NB4 (cell line): ENCODE measurements at regions not wholly inside any gene's neighbourhood (a gene's known extent, or its start where the extent isn't known, plus 50 kb on each side); places are given as distances from the start of the nearest gene placed in this dataset.

Experiments
- DNase-seq: peaks from one replicate; pipeline ENCODE4 v3.0.0; 2010; ENCODE audit warnings: low read depth
- H3K4me3 ChIP-seq: one replicate; pipeline ENCODE4 v1.5.1; 2011; ENCODE audit warnings: mild to moderate bottlenecking, low read depth, low read length, moderate library complexity
- CTCF ChIP-seq: IDR thresholded peaks from one replicate; pipeline ENCODE4 v1.5.1; 2012; ENCODE audit warnings: low read depth, low read length
- MAX ChIP-seq: IDR thresholded peaks from 2 replicates; pipeline ENCODE4 v1.6.1; 2011; ENCODE audit warnings: low read depth, low read length
- MYC ChIP-seq: IDR thresholded peaks from 2 replicates; pipeline ENCODE4 v1.6.1; 2011; ENCODE audit warnings: low read depth, low read length
- POLR2A ChIP-seq: IDR thresholded peaks from 2 replicates; pipeline ENCODE4 v1.6.1; 2011; ENCODE audit warnings: mild to moderate bottlenecking; ENCODE audit not compliant: insufficient read length; ENCODE audit errors: extremely low read depth

- no peak for DNase-seq
- TF ChIP-seq POLR2A (no peak), CTCF (no peak), MYC (no peak), MAX (no peak)
- no peak overlapping the region for H3K4me3 ChIP-seq
Measured at GRCh38 chr2:4964001-4964540, 728.1 kb upstream of the SOX11 start.

GRCh38 chr2:4964579-4964978 is 727.6 kb upstream of the SOX11 start:
- DNase-seq, result no peak
- no peak for TF ChIP-seq POLR2A
- no peak for TF ChIP-seq CTCF
- no peak for TF ChIP-seq MAX
- TF ChIP-seq MYC, result no peak

GRCh38 chr2:4965556-4966320 is 726.4 kb upstream of the SOX11 start:
- TF ChIP-seq MAX, result no peak
- TF ChIP-seq MYC, result no peak
- TF ChIP-seq POLR2A, result no peak
- TF ChIP-seq CTCF, result no peak
- H3K4me3 ChIP-seq, result no peak overlapping the region
- DNase-seq, result no peak

More at GRCh38 chr2:4964579-4964978, 727.6 kb upstream of the SOX11 start:
- H3K4me3 ChIP-seq, result no peak overlapping the region

- DNase-seq, result no peak
- H3K4me3 ChIP-seq, result no peak overlapping the region
- TF ChIP-seq MAX (no peak), POLR2A (no peak), CTCF (no peak)
Measured at GRCh38 chr2:4967206-4967605, 725.0 kb upstream of the SOX11 start.

- no peak for DNase-seq
- TF ChIP-seq MAX (no peak), POLR2A (no peak), MYC (no peak), CTCF (no peak)
- no peak overlapping the region for H3K4me3 ChIP-seq
Measured at GRCh38 chr2:4972472-4972871, 719.7 kb upstream of the SOX11 start.
